ENCODE measurements at regions not wholly inside any gene's neighbourhood (a gene's known extent, or its start where the extent isn't known, plus 50 kb on each side); places are given as distances from the start of the nearest gene placed in this dataset.

- Mint-ChIP-seq H3K4me1 (ENCODE audit: low read depth) (peaks cover 4% of the 10 kb centered on the region), H3K27me3 (ENCODE audit: low read depth) (no peaks in the 10 kb centered on the region), H3K9me3 (peaks cover 28% of the 10 kb centered on the region), H3K36me3 (ENCODE audit: low read depth) (peaks cover 3% of the 10 kb centered on the region), H3K27ac (no peak overlapping the region), H3K4me3 (ENCODE audit: low read depth) (no peak overlapping the region)
- intact Hi-C loops (cut with micrococcal nuclease): no loop called here
- DNase-seq (ENCODE audit: low spot score): no peak
These were observed 216.1 kb upstream of the RASA1 start for GRCh38 chr5:87051502-87052113.

- Mint-ChIP-seq H3K27me3 (ENCODE audit: low read depth) (no peaks in the 10 kb centered on the region), H3K9me3 (peaks cover 28% of the 10 kb centered on the region), H3K27ac (no peak overlapping the region), H3K4me3 (ENCODE audit: low read depth) (no peak overlapping the region), H3K36me3 (ENCODE audit: low read depth) (peaks cover 3% of the 10 kb centered on the region), H3K4me1 (ENCODE audit: low read depth) (peaks cover 4% of the 10 kb centered on the region)
- intact Hi-C loops (cut with micrococcal nuclease): no loop called here
- DNase-seq (ENCODE audit: low spot score): no peak
These were observed 214.5 kb upstream of the RASA1 start for GRCh38 chr5:87053146-87053545.

- no peak overlapping the region for H3K4me3 Mint-ChIP-seq (ENCODE audit: low read depth)
These were observed 212.9 kb upstream of the RASA1 start for GRCh38 chr5:87054821-87055220.

GRCh38 chr5:87061046-87061445 is 206.6 kb upstream of the RASA1 start:
- intact Hi-C loops (cut with micrococcal nuclease): no loop called here
- Mint-ChIP-seq H3K27me3 (ENCODE audit: low read depth) (no peaks in the 10 kb centered on the region), H3K36me3 (ENCODE audit: low read depth) (no peaks in the 10 kb centered on the region), H3K27ac (no peak overlapping the region), H3K9me3 (peaks cover 14% of the 10 kb centered on the region), H3K4me1 (ENCODE audit: low read depth) (no peaks in the 10 kb centered on the region), H3K4me3 (ENCODE audit: low read depth) (no peak overlapping the region)
- no peak for DNase-seq (ENCODE audit: low spot score)

More at GRCh38 chr5:87054821-87055220, 212.9 kb upstream of the RASA1 start:
- peaks cover 4% of the 10 kb centered on the region for H3K4me1 Mint-ChIP-seq (ENCODE audit: low read depth)
- no peaks in the 10 kb centered on the region for H3K27me3 Mint-ChIP-seq (ENCODE audit: low read depth)
- peaks cover 3% of the 10 kb centered on the region for H3K36me3 Mint-ChIP-seq (ENCODE audit: low read depth)
- DNase-seq (ENCODE audit: low spot score): no peak
- no peak overlapping the region for H3K27ac Mint-ChIP-seq
- H3K9me3 Mint-ChIP-seq: peaks cover 13% of the 10 kb centered on the region
- intact Hi-C loops (cut with micrococcal nuclease): no loop called here

GRCh38 chr5:87069311-87069710 is 198.4 kb upstream of the RASA1 start:
- Mint-ChIP-seq H3K9me3 (no peaks in the 10 kb centered on the region), H3K27me3 (ENCODE audit: low read depth) (no peaks in the 10 kb centered on the region), H3K27ac (no peak overlapping the region), H3K4me1 (ENCODE audit: low read depth) (peaks cover 15% of the 10 kb centered on the region), H3K4me3 (ENCODE audit: low read depth) (no peak overlapping the region), H3K36me3 (ENCODE audit: low read depth) (no peaks in the 10 kb centered on the region)
- no peak for DNase-seq (ENCODE audit: low spot score)
- intact Hi-C loops (cut with micrococcal nuclease): no loop called here

GRCh38 chr5:87069974-87070608 is 197.6 kb upstream of the RASA1 start:
- H3K4me1 Mint-ChIP-seq (ENCODE audit: low read depth): peaks cover 23% of the 10 kb centered on the region
- peaks cover 5% of the 10 kb centered on the region for H3K9me3 Mint-ChIP-seq
- no peaks in the 10 kb centered on the region for H3K36me3 Mint-ChIP-seq (ENCODE audit: low read depth)
- DNase-seq (ENCODE audit: low spot score): no peak
- H3K27me3 Mint-ChIP-seq (ENCODE audit: low read depth): no peaks in the 10 kb centered on the region
- H3K4me3 Mint-ChIP-seq (ENCODE audit: low read depth): no peak overlapping the region
- intact Hi-C loops (cut with micrococcal nuclease): no loop called here
- H3K27ac Mint-ChIP-seq: no peak overlapping the region

GRCh38 chr5:87074072-87074471 is 193.6 kb upstream of the RASA1 start:
- H3K27ac Mint-ChIP-seq: no peak overlapping the region
- H3K4me3 Mint-ChIP-seq (ENCODE audit: low read depth): no peak overlapping the region
- no peaks in the 10 kb centered on the region for H3K36me3 Mint-ChIP-seq (ENCODE audit: low read depth)
- H3K27me3 Mint-ChIP-seq (ENCODE audit: low read depth): no peaks in the 10 kb centered on the region
- H3K9me3 Mint-ChIP-seq: peaks cover 5% of the 10 kb centered on the region
- intact Hi-C loops (cut with micrococcal nuclease): no loop called here
- no peak for DNase-seq (ENCODE audit: low spot score)
- H3K4me1 Mint-ChIP-seq (ENCODE audit: low read depth): peaks cover 38% of the 10 kb centered on the region

GRCh38 chr5:87074934-87075541 is 192.6 kb upstream of the RASA1 start:
- DNase-seq (ENCODE audit: low spot score): peak; percentile 16
- Mint-ChIP-seq H3K4me3 (ENCODE audit: low read depth) (no peak overlapping the region), H3K27me3 (ENCODE audit: low read depth) (no peaks in the 10 kb centered on the region), H3K36me3 (ENCODE audit: low read depth) (no peaks in the 10 kb centered on the region), H3K4me1 (ENCODE audit: low read depth) (peaks cover 40% of the 10 kb centered on the region), H3K27ac (peak overlapping the region; percentile 73), H3K9me3 (peaks cover 5% of the 10 kb centered on the region)
- intact Hi-C loops (cut with micrococcal nuclease): no loop called here

- H3K27ac Mint-ChIP-seq: no peak overlapping the region
- no peaks in the 10 kb centered on the region for H3K27me3 Mint-ChIP-seq (ENCODE audit: low read depth)
- peaks cover 5% of the 10 kb centered on the region for H3K9me3 Mint-ChIP-seq
- no peak for DNase-seq (ENCODE audit: low spot score)
- H3K36me3 Mint-ChIP-seq (ENCODE audit: low read depth): no peaks in the 10 kb centered on the region
- H3K4me3 Mint-ChIP-seq (ENCODE audit: low read depth): no peak overlapping the region
- peaks cover 47% of the 10 kb centered on the region for H3K4me1 Mint-ChIP-seq (ENCODE audit: low read depth)
- intact Hi-C loops (cut with micrococcal nuclease): no loop called here
These were observed 191.3 kb upstream of the RASA1 start for GRCh38 chr5:87076411-87076810.

GRCh38 chr5:87076931-87077330 is 190.8 kb upstream of the RASA1 start:
- H3K27me3 Mint-ChIP-seq (ENCODE audit: low read depth): no peaks in the 10 kb centered on the region
- H3K4me1 Mint-ChIP-seq (ENCODE audit: low read depth): peaks cover 50% of the 10 kb centered on the region
- H3K9me3 Mint-ChIP-seq: peaks cover 5% of the 10 kb centered on the region
- H3K27ac Mint-ChIP-seq: no peak overlapping the region
- intact Hi-C loops (cut with micrococcal nuclease): no loop called here
- no peaks in the 10 kb centered on the region for H3K36me3 Mint-ChIP-seq (ENCODE audit: low read depth)
- H3K4me3 Mint-ChIP-seq (ENCODE audit: low read depth): no peak overlapping the region
- no peak for DNase-seq (ENCODE audit: low spot score)

- H3K4me3 Mint-ChIP-seq (ENCODE audit: low read depth): no peak overlapping the region
- DNase-seq (ENCODE audit: low spot score): no peak
- no peaks in the 10 kb centered on the region for H3K27me3 Mint-ChIP-seq (ENCODE audit: low read depth)
- peaks cover 58% of the 10 kb centered on the region for H3K4me1 Mint-ChIP-seq (ENCODE audit: low read depth)
- H3K27ac Mint-ChIP-seq: peak overlapping the region; percentile 25
- intact Hi-C loops (cut with micrococcal nuclease): no loop called here
- peaks cover 12% of the 10 kb centered on the region for H3K9me3 Mint-ChIP-seq
- H3K36me3 Mint-ChIP-seq (ENCODE audit: low read depth): peaks cover 3% of the 10 kb centered on the region
These were observed 188.5 kb upstream of the RASA1 start for GRCh38 chr5:87079219-87079618.

GRCh38 chr5:87081016-87081415 is 186.7 kb upstream of the RASA1 start:
- peaks cover 15% of the 10 kb centered on the region for H3K9me3 Mint-ChIP-seq
- DNase-seq (ENCODE audit: low spot score): no peak
- no peak overlapping the region for H3K27ac Mint-ChIP-seq
- peaks cover 9% of the 10 kb centered on the region for H3K36me3 Mint-ChIP-seq (ENCODE audit: low read depth)
- intact Hi-C loops (cut with micrococcal nuclease): loop anchor here (2.0 to 5.0 kb wide), 4 partner anchors 40 to 260 kb away; partner anchors contain the start of gene RASA1
- H3K27me3 Mint-ChIP-seq (ENCODE audit: low read depth): no peaks in the 10 kb centered on the region
- H3K4me1 Mint-ChIP-seq (ENCODE audit: low read depth): peaks cover 42% of the 10 kb centered on the region
- H3K4me3 Mint-ChIP-seq (ENCODE audit: low read depth): peak overlapping the region; percentile 41

Data from activated T-helper 2 cell treated with anti-CD3 and anti-CD28 coated beads, Interferon-gamma antibody, Interleukin-2, Interleukin-4, amounts not matched to agents 10 μg/mL and 5 μg/mL and 100 μg/mL, durations not matched to agents 14 hours and 24 hours and 36 hours (primary cell).